ENCODE measurements at regions not wholly inside any gene's neighbourhood (a gene's known extent, or its start where the extent isn't known, plus 50 kb on each side); places are given as distances from the start of the nearest gene placed in this dataset.

DNA sequence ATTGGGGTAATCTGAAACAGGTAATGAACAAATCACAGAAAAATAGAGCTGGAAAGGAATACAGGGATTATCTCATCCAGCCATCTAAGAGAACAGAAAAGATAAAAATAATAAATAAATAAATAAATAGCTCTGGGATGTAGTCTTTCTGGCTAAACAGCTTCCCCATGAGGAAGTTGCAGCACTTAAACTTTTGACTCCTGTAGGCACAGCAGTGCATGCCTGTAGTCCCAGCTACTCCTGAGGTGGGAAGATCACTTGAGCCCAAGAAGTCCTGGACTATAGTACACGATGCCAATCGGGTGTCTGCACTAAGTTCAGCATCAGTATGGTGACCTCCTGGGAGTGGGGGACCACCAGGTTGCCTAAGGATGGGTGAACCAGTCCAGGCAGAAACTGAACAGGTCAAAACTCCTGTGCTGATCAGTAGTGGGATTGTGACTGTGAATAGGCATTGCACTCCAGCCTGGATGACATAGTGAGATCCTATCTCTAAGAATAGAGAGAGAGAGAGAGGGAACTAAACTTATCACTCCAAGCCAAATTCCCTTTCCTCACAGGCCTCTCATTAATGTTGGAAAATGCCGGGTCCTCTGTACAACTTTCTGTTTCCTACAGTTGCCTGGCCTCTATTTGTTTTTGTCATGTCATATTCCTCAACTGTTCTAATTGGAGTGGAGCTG, 61.7 kb upstream of the CDK13 start:
- no peak overlapping the region for H3K9ac ChIP-seq (ENCODE audit: extremely low read depth, insufficient read length, low read length)
- Mint-ChIP-seq H3K27me3 (ENCODE audit: low read depth) (no peaks in the 10 kb centered on the region), H3K4me3 (no peak overlapping the region), H3K36me3 (ENCODE audit: insufficient read depth in 1 of 3, low read depth in 3 of 3) (no peaks in the 10 kb centered on the region; a peak in 1 of 7 replicates), H3K9me3 (no peaks in the 10 kb centered on the region), H3K27ac (no peak overlapping the region), H3K4me1 (peaks cover 5 to 8% of the 10 kb centered on the region in 2 experiments)
- no peak overlapping the region for H3K27ac ChIP-seq (ENCODE audit: insufficient read length, low read depth, low read length)
- no peak overlapping the region for H3K18ac ChIP-seq (ENCODE audit: insufficient read length, low read depth, low read length)
- H3K79me1 ChIP-seq (ENCODE audit: insufficient read depth, low read depth, low read length, poor library complexity, severe bottlenecking), result no peaks in the 10 kb centered on the region
- no peak overlapping the region for H2AK5ac ChIP-seq (ENCODE audit: insufficient read length, low read length)
- H4K8ac ChIP-seq (replicated peaks; ENCODE audit: insufficient read length, low read depth, low read length), result no peak overlapping the region
- WGBS (ENCODE audit: extremely low coverage, insufficient read length, low lambda C conversion rate), result no CpG with 5 or more reads among the region's 3 CpGs
- no peaks in the 10 kb centered on the region for H3K4me1 ChIP-seq (ENCODE audit: insufficient read depth, low read length)
- H3T11ph ChIP-seq (ENCODE audit: low read length), result no peak overlapping the region
- H3K23me2 ChIP-seq (ENCODE audit: insufficient read length, low read depth, low read length, poor library complexity, severe bottlenecking), result no peaks in the 10 kb centered on the region
- no peak overlapping the region for H2BK120ac ChIP-seq (ENCODE audit: low read depth, low read length, poor library complexity, severe bottlenecking)
- H2BK12ac ChIP-seq (ENCODE audit: insufficient read length, low read depth, low read length), result no peak overlapping the region
- no peaks in the 10 kb centered on the region for H3K27me3 ChIP-seq (ENCODE audit: insufficient read depth, low read length)
- H4K20me1 ChIP-seq (ENCODE audit: control insufficient read depth, insufficient read depth, insufficient read length), result no peaks in the 10 kb centered on the region
- H2BK5ac ChIP-seq (ENCODE audit: insufficient read length, low read length), result no peak overlapping the region
- no peak overlapping the region for H2AFZ ChIP-seq (ENCODE audit: low read length)
- no peak overlapping the region for H3K23ac ChIP-seq (ENCODE audit: insufficient read length, low read depth, low read length)
- TF ChIP-seq, protein P1, sequence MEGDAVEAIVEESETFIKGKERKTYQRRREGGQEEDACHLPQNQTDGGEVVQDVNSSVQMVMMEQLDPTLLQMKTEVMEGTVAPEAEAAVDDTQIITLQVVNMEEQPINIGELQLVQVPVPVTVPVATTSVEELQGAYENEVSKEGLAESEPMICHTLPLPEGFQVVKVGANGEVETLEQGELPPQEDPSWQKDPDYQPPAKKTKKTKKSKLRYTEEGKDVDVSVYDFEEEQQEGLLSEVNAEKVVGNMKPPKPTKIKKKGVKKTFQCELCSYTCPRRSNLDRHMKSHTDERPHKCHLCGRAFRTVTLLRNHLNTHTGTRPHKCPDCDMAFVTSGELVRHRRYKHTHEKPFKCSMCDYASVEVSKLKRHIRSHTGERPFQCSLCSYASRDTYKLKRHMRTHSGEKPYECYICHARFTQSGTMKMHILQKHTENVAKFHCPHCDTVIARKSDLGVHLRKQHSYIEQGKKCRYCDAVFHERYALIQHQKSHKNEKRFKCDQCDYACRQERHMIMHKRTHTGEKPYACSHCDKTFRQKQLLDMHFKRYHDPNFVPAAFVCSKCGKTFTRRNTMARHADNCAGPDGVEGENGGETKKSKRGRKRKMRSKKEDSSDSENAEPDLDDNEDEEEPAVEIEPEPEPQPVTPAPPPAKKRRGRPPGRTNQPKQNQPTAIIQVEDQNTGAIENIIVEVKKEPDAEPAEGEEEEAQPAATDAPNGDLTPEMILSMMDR (conservative IDR thresholded peaks at IDR 0.05), result no peak
- no peak for DNase-seq
- H3K14ac ChIP-seq (ENCODE audit: insufficient read depth, low read length), result no peak overlapping the region
- H4K5ac ChIP-seq (ENCODE audit: insufficient read length, low read depth, low read length), result no peak overlapping the region
- H2BK15ac ChIP-seq (ENCODE audit: low read depth, low read length), result no peak overlapping the region
- H3K4ac ChIP-seq (ENCODE audit: low read depth, low read length), result no peak overlapping the region
- no peaks in the 10 kb centered on the region for H3K79me2 ChIP-seq (ENCODE audit: insufficient read depth, low read length)
- H3K56ac ChIP-seq (ENCODE audit: insufficient read length, low read depth, low read length), result no peak overlapping the region
- no peak overlapping the region for H4K91ac ChIP-seq (ENCODE audit: insufficient read length, low read depth, low read length)
- H2BK20ac ChIP-seq (ENCODE audit: low read depth, low read length, poor library complexity, severe bottlenecking), result no peak overlapping the region
- no peak overlapping the region for H3K4me2 ChIP-seq (ENCODE audit: insufficient read depth, insufficient read length, low read length)
- H3K9me3 ChIP-seq (ENCODE audit: control insufficient read depth, low read depth, low read length), result no peaks in the 10 kb centered on the region
